Activated T-helper 17 cell treated with anti-CD3 and anti-CD28 coated beads, Interleukin-2, amount 50 U/mL, for 72 hours (primary cell): ENCODE measurements at regions not wholly inside any gene's neighbourhood (a gene's known extent, or its start where the extent isn't known, plus 50 kb on each side); places are given as distances from the start of the nearest gene placed in this dataset.

Source experiments
- ATAC-seq: fragments of 150-1000 bp; cut with Tn5 transposase; replicated peaks from 2 replicates; pipeline ENCODE4 v1.10.0; 2021; ENCODE audit warnings: mild to moderate bottlenecking, moderate library complexity
- H3K27ac Mint-ChIP-seq: one replicate; pipeline ENCODE4 v1.8.0; 2022; ENCODE audit warnings: mixed read lengths
- H3K27me3 Mint-ChIP-seq: one replicate; pipeline ENCODE4 v1.8.0; 2022; ENCODE audit warnings: mixed read lengths
- H3K36me3 Mint-ChIP-seq: one replicate; pipeline ENCODE4 v1.8.0; 2022; ENCODE audit warnings: low read depth, mild to moderate bottlenecking, mixed read lengths
- H3K4me1 Mint-ChIP-seq: one replicate; pipeline ENCODE4 v1.8.0; 2022; ENCODE audit warnings: mixed read lengths
- H3K4me3 Mint-ChIP-seq: one replicate; pipeline ENCODE4 v1.8.0; 2022; ENCODE audit warnings: mild to moderate bottlenecking, mixed read lengths
- H3K9me3 Mint-ChIP-seq: one replicate; pipeline ENCODE4 v1.8.0; 2022; ENCODE audit warnings: mixed read lengths

DNA sequence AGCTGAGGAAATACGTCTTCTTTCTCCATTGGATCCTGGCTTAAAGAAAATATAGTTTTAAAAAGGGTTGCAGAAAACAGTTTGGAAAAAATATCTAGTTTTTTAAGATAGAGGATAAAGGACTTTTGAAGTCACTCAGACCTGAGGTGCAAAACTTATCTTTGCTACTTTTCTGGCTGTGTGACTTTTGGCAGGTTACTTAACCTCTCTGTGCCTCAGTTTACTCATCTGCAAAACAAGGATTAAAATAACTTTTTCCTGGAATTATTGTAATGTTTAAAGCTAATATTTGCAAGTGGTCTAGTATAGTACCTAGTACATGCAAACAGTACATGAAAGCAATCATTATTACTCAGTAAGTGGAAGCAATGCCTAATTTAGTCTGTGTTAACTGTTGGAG, 176.8 kb downstream of the TBX5 start:
- Mint-ChIP-seq H3K27ac (no peak overlapping the region), H3K36me3 (no peaks in the 10 kb centered on the region), H3K9me3 (peaks cover 5% of the 10 kb centered on the region), H3K4me3 (no peak overlapping the region), H3K4me1 (no peaks in the 10 kb centered on the region), H3K27me3 (peaks cover 8% of the 10 kb centered on the region)
- no peak for ATAC-seq

DNA sequence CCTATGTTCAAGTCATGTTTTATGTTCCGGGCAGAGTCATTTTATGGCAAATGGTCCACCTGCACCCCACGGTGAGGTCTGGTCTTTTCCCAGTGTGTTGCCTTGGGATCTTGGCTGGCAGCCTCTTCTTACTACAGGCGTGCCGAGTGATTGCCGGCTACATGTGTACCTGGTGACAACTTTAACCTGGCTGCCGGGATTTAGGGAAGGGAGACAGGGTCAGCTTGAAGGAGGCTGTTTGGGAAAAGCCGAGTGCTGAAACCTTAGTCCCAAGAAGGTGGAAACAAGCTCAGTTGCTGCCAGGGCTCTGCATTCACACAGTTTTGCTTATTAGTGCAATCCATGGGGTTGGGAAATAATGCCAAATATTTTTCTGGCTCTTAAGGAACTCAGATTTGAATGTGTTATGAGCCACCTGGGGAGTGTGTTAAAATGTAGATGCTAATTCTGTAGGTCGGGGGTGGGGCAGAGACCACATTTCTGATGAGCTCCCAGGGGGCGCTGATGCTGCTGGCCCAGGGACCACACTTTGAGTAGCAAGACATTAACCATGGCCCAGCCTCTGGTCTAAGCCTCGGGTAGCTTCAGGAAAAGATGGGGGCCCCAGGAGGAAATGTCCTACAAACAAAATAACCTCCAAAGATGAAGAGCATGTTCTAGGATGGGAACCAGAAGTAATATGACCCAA, 179.6 kb downstream of the TBX5 start:
- no peaks in the 10 kb centered on the region for H3K4me1 Mint-ChIP-seq
- no peak for ATAC-seq
- H3K27me3 Mint-ChIP-seq, result peaks cover 14% of the 10 kb centered on the region
- peaks cover 5% of the 10 kb centered on the region for H3K9me3 Mint-ChIP-seq
- no peak overlapping the region for H3K4me3 Mint-ChIP-seq
- no peak overlapping the region for H3K27ac Mint-ChIP-seq
- H3K36me3 Mint-ChIP-seq, result no peaks in the 10 kb centered on the region

DNA sequence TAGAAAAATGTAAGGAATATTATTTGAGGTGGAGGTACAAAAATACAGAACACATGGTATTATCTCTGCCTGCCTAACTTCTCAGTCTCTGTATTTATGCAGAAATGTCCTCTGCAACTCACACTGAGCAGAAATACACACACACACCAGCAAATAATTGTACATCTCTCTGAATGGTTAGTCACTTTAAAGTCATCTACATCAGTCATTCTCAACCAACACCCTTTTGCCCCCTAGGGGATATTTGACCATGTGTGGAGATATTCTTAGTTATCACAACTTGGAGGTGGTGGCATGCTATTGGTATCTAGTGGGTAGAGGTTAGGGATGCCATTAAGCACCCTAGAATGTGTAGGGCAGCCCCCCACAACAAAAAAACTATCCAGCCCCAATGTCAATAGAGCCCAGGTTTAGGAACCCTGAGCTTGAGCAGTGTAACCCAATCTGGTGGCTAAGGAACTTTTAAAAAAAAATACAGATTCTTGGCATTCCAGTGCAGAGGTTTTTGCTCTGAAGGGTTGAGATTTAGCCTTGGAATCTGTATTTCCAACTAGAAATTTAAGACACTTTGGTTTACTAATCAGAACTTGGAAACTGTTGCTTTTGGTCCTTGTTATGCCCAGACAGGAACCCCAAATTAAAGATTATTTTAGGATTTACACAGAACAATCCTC, 183.8 kb downstream of the TBX5 start:
- peaks cover 17% of the 10 kb centered on the region for H3K27me3 Mint-ChIP-seq
- ATAC-seq, result no peak
- H3K27ac Mint-ChIP-seq, result no peak overlapping the region
- H3K4me3 Mint-ChIP-seq, result no peak overlapping the region
- peaks cover 3% of the 10 kb centered on the region for H3K9me3 Mint-ChIP-seq
- no peaks in the 10 kb centered on the region for H3K36me3 Mint-ChIP-seq
- H3K4me1 Mint-ChIP-seq, result no peaks in the 10 kb centered on the region

DNA sequence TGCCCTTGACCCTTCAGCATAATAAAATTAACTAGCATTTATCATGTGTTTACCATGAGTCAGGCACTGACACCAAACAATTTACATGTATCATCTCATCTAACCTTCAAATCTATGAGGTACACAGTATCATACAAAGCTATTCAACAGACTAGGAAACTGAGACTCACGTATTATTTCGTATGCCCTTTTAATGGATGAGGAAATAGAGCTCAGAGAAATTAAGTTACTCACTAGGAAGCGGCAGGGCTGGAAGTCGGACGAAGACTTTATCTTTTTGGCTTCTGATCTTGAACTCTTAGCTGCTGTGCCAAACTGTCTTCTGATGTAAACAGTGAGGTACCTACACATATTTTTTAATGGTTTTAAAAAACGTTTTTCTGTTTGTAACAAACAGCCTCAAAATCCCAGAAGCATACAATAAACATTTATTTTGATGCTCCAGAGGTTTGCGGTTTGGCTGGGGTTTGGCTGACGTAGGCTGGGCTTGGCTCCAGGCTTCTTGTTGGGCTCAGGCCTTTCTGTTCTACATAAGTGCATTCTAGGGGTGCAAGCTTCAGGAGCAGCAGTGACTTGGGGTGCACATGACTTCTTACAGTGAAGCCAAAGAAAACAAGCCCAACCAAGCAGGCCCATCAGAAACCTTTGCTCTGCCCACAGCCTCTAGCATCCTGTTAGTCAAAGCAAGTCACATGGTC, 184.7 kb downstream of the TBX5 start:
- Mint-ChIP-seq H3K4me1 (no peaks in the 10 kb centered on the region), H3K36me3 (no peaks in the 10 kb centered on the region), H3K4me3 (no peak overlapping the region), H3K9me3 (peaks cover 3% of the 10 kb centered on the region), H3K27ac (no peak overlapping the region), H3K27me3 (peaks cover 20% of the 10 kb centered on the region)
- no peak for ATAC-seq

DNA sequence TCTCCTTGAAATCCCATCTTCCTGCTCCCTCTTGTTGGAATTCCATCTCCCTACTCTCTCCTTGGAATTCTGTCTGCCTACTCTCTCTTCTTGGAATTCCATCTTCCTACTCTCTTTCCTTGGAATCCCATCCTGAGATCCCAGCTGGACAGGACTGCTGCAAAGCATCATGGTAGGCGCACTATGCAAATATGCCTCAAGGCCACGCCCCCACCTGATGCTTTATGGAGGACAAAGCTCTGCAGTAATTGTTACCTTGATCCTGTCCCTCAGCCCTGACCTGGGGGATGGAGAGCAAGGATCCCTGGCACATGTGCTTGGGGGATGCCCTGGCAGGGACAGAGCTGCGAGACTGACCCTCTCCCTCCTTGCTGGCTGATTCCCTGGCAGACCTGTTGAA, 185.6 kb downstream of the TBX5 start:
- Mint-ChIP-seq H3K27me3 (peaks cover 21% of the 10 kb centered on the region), H3K4me3 (no peak overlapping the region), H3K27ac (no peak overlapping the region), H3K36me3 (no peaks in the 10 kb centered on the region), H3K4me1 (no peaks in the 10 kb centered on the region), H3K9me3 (peaks cover 3% of the 10 kb centered on the region)
- ATAC-seq, result no peak

DNA sequence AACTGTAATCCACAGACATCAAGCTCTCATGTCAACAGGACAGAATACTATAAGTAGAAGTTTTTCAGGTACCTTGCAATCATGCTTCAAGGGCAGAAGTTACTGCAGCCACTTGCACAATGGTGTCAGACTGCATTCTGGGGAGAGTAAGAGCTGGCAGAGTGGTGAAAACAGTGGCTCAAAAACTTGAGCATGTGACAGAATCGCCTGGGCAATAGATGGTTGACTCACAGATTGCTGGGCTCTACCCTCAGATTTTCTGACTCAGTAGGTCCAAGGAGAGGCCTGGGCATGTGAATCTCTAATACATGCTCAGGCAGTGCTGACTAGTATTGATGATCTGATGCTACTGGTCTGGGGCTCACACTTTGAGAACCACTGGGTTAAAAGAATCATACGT, 187.8 kb downstream of the TBX5 start:
- H3K27ac Mint-ChIP-seq, result no peak overlapping the region
- H3K4me3 Mint-ChIP-seq, result no peak overlapping the region
- no peaks in the 10 kb centered on the region for H3K36me3 Mint-ChIP-seq
- H3K4me1 Mint-ChIP-seq, result no peaks in the 10 kb centered on the region
- ATAC-seq, result no peak
- peaks cover 3% of the 10 kb centered on the region for H3K9me3 Mint-ChIP-seq
- peaks cover 10% of the 10 kb centered on the region for H3K27me3 Mint-ChIP-seq

DNA sequence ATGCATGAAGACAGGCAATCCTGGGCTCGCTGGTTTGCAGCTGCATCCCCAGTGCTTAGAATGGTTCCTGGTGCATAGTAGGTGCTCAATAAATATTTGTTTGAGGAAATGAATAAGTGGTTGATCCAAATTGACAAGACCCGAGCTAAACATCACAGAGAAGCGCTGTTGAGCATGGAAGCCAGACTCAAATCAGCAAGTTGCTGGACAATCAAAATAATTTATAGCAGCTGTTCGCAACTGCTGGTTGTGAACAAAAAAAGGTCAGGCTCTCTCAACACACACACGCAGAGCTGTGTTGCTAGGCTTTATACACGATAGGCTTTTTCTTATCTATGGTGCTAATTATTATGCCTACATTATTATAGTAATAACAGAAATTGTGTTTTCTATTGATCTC, 190.2 kb downstream of the TBX5 start:
- no peak overlapping the region for H3K4me3 Mint-ChIP-seq
- H3K27me3 Mint-ChIP-seq, result peaks cover 10% of the 10 kb centered on the region
- H3K4me1 Mint-ChIP-seq, result no peaks in the 10 kb centered on the region
- H3K36me3 Mint-ChIP-seq, result no peaks in the 10 kb centered on the region
- no peak for ATAC-seq
- no peak overlapping the region for H3K27ac Mint-ChIP-seq
- peaks cover 8% of the 10 kb centered on the region for H3K9me3 Mint-ChIP-seq

DNA sequence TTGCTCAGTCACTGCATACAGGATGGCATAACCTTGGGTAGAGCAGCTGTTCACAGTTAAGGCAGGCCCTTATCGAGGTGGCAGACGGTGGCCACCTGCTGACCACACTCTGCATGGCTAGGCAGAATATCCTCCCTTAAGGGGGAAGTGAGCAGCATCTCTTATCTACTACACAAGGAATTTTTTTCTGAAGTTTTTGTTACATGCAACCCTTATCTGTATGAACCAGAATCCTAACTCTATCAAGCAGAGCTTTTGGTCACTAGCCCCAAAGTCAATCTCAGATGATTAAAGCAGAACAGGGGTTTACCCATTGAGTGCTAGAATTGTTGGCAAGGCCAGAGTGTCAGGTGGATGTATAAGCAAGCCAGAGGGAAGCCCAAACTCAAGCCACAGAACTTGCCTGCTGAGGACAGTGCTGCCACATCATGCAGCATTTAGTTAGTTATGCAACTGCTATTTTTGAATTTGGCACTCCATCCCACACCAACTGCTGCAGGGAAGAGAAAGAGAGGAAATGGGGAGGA, 192.8 kb downstream of the TBX5 start:
- H3K4me3 Mint-ChIP-seq, result no peak overlapping the region
- no peaks in the 10 kb centered on the region for H3K36me3 Mint-ChIP-seq
- peaks cover 4% of the 10 kb centered on the region for H3K9me3 Mint-ChIP-seq
- no peak for ATAC-seq
- H3K27me3 Mint-ChIP-seq, result peaks cover 7% of the 10 kb centered on the region
- no peaks in the 10 kb centered on the region for H3K4me1 Mint-ChIP-seq
- H3K27ac Mint-ChIP-seq, result no peak overlapping the region

DNA sequence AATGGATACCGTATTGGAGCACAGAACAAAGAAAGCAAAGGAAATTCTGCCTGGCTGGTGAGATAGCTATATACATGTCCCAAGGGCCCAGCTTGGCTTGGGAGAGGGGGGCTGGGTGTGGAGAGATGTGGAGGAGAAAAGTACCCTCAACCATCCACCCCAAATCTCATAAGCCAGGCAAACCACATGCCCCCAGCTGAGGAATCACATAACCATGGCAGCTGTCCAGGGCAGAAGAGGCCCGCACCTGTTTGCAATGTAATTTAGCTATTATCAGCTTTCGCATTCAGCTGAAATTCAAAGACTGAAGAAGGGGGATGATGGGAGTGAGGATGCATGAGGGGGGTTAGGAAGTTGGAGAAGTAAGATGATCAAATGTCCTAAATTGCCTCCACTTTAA, 196.1 kb downstream of the TBX5 start:
- no peak for ATAC-seq
- Mint-ChIP-seq H3K36me3 (no peaks in the 10 kb centered on the region), H3K4me1 (no peaks in the 10 kb centered on the region), H3K9me3 (peaks cover 8% of the 10 kb centered on the region), H3K27ac (no peak overlapping the region), H3K4me3 (no peak overlapping the region), H3K27me3 (peaks cover 3% of the 10 kb centered on the region)

DNA sequence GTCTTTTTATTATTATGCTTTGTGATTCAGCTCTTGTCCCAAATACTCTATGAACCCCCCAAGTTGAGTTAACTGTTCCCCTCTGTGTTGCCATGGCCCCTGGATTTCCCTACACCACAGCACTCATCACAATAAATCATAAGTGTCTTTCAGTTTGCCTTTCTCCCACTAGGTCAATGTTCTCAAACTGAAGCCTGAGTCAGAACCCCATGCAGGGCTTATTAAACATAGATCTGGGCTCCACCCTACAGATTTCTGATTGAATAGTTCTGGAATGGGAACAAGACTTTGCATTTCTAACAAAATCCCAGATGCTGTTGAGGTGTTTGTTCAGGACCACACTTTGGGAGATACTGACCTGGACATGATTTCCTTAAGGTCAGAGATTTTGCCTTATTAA, 199.4 kb downstream of the TBX5 start:
- Mint-ChIP-seq H3K36me3 (no peaks in the 10 kb centered on the region), H3K9me3 (peaks cover 8% of the 10 kb centered on the region), H3K27ac (no peak overlapping the region), H3K27me3 (peaks cover 3% of the 10 kb centered on the region), H3K4me1 (no peaks in the 10 kb centered on the region), H3K4me3 (no peak overlapping the region)
- ATAC-seq, result no peak

DNA sequence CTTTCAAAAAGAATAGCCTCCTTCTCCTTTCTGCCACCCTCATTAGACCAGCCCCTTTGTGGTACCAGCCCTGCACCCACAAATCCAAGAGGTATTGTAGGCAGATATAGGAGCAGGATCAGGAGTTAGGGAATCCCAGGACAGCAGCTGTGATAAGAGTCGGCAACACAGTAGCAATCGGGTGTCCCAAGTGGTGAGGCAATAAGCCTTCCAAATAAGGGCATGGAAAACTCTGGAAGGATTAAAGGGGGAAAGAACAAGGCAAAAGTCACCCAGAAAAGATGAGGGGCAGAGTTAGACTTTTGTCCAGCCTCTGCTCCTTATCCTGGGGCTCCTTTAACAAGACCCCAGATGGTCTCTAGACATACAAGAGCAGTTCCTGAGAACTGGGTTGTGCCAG, 204.2 kb downstream of the TBX5 start:
- Mint-ChIP-seq H3K4me3 (no peak overlapping the region), H3K4me1 (no peaks in the 10 kb centered on the region), H3K27ac (no peak overlapping the region)

DNA sequence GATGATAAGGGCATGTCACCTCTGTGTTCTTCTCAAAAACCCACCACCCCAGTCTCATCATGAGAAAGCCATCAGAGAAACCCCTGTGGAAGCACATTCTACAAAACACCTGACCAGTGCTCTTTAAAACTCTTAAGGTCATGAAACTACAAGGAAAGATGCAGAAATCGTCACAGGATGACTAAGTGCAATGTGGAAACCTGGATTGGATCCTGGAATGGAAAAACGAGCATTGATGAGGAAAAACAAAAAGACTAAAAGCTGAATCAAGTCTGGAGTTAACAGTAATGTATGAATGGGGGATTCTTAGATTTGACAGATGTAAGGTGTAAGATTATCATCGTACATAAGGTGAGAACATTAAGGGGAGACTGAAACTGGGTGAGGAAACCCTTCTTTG, 211.0 kb downstream of the TBX5 start:
- no peak overlapping the region for H3K27ac Mint-ChIP-seq
- H3K4me3 Mint-ChIP-seq, result no peak overlapping the region
- peaks cover 18% of the 10 kb centered on the region for H3K9me3 Mint-ChIP-seq
- H3K4me1 Mint-ChIP-seq, result no peaks in the 10 kb centered on the region
- ATAC-seq, result no peak
- no peaks in the 10 kb centered on the region for H3K27me3 Mint-ChIP-seq
- no peaks in the 10 kb centered on the region for H3K36me3 Mint-ChIP-seq

More for the DNA sequence above, 204.2 kb downstream of the TBX5 start:
- H3K9me3 Mint-ChIP-seq, result peaks cover 14% of the 10 kb centered on the region
- H3K36me3 Mint-ChIP-seq, result no peaks in the 10 kb centered on the region
- no peaks in the 10 kb centered on the region for H3K27me3 Mint-ChIP-seq
- no peak for ATAC-seq

DNA sequence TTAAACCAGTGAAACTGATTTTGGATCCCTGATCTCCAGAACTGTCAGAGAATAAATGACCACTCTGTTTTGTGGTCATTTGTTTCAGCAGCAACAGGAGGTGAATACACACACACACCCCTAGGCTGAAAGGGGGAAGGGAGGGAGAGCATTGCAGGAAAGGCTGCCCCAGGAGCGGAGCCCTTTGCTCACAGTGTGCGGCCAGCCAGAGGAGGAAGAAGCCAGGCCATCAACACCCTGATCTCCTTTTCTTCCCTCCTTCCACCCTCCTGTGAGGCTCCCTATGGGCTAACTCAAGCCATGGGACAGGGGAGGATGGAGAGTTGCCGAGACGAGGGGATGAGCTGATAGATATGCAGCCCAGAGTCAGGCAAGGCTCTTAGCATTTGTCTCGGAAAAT, 211.9 kb downstream of the TBX5 start:
- H3K4me3 Mint-ChIP-seq, result no peak overlapping the region
- peaks cover 18% of the 10 kb centered on the region for H3K9me3 Mint-ChIP-seq
- no peaks in the 10 kb centered on the region for H3K36me3 Mint-ChIP-seq
- H3K27me3 Mint-ChIP-seq, result no peaks in the 10 kb centered on the region
- no peaks in the 10 kb centered on the region for H3K4me1 Mint-ChIP-seq
- no peak overlapping the region for H3K27ac Mint-ChIP-seq
- no peak for ATAC-seq

DNA sequence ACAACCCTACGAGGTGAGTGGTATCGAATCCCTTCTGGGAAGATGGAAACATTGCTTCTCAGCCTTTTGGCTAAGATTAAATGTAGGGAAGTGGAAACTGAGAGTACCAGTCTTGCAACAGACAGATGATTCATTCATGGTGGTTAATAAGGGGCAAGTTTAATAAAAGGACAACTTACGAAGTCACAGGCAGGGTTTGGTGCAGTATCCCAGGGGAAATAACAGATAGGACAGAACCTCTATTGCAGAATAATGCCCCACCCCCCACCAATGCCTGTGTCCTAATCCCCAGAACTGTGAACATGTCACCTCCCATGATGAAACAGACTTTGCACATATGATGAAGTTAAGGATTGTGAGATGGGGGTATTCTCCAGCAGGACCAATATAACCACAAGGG, 212.5 kb downstream of the TBX5 start:
- Mint-ChIP-seq H3K4me3 (no peak overlapping the region), H3K4me1 (no peaks in the 10 kb centered on the region), H3K27ac (no peak overlapping the region), H3K36me3 (no peaks in the 10 kb centered on the region), H3K27me3 (no peaks in the 10 kb centered on the region), H3K9me3 (peaks cover 18% of the 10 kb centered on the region)
- ATAC-seq, result no peak

DNA sequence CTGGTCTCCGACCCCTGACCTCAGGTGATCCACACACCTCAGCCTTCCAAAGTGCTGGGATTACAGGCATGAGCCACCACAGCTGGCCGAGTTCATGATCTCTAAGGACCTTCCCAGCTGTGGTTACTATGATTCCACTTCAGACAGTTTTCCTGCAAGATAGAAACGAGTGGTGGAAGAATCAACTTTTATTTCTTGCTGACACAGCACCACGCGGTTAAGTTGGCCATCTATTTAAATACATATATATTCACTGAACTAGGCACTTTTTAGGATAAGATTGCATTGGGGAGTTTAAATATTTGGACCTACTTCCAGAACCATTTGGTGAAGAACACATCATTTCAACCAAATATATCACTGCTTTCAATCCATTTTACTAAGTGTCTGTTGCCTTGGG, 213.4 kb downstream of the TBX5 start:
- H3K4me1 Mint-ChIP-seq, result no peaks in the 10 kb centered on the region
- no peak for ATAC-seq
- H3K9me3 Mint-ChIP-seq, result peaks cover 20% of the 10 kb centered on the region
- no peak overlapping the region for H3K4me3 Mint-ChIP-seq
- no peak overlapping the region for H3K27ac Mint-ChIP-seq
- no peaks in the 10 kb centered on the region for H3K27me3 Mint-ChIP-seq
- H3K36me3 Mint-ChIP-seq, result no peaks in the 10 kb centered on the region
